Muscle of back (tissue), 3 donors: ENCODE measurements at regions not wholly inside any gene's neighbourhood (a gene's known extent, or its start where the extent isn't known, plus 50 kb on each side); places are given as distances from the start of the nearest gene placed in this dataset.

Experiments used
- DNase-seq, 3 donors: peaks; one replicate each; pipeline versions ENCODE4 v3.0.0 to v3.0.0-alpha.2; 2013

- DNase-seq: peak in 1 of 3 donors; percentile 85
These were observed 282.8 kb downstream of the RPS24 start for GRCh38 chr10:78316451-78316931.

GRCh38 chr10:78318305-78318704 lies 284.6 kb downstream of the RPS24 start:
- no peak for DNase-seq

- no peak for DNase-seq
These were observed 285.7 kb downstream of the RPS24 start for GRCh38 chr10:78319371-78319770.

GRCh38 chr10:78319841-78320240 lies 286.2 kb downstream of the RPS24 start:
- no peak for DNase-seq

- DNase-seq: no peak
These were observed 286.8 kb downstream of the RPS24 start for GRCh38 chr10:78320506-78320905.

GRCh38 chr10:78321000-78321399 lies 287.3 kb downstream of the RPS24 start:
- DNase-seq: no peak

GRCh38 chr10:78321500-78321899 lies 287.8 kb downstream of the RPS24 start:
- no peak for DNase-seq

GRCh38 chr10:78326372-78326771 lies 292.7 kb downstream of the RPS24 start:
- no peak for DNase-seq

GRCh38 chr10:78327778-78328591 lies 294.3 kb downstream of the RPS24 start:
- no peak for DNase-seq

GRCh38 chr10:78328592-78329404 lies 295.1 kb downstream of the RPS24 start:
- no peak for DNase-seq

- DNase-seq: no peak
These were observed 297.2 kb downstream of the RPS24 start for GRCh38 chr10:78330884-78331283.

- peak in 2 of 3 donors; percentile 30 to 52 for DNase-seq
These were observed 297.8 kb downstream of the RPS24 start for GRCh38 chr10:78331391-78331922.

- no peak for DNase-seq
These were observed 298.3 kb downstream of the RPS24 start for GRCh38 chr10:78332012-78332411.

GRCh38 chr10:78332657-78333056 lies 299.0 kb downstream of the RPS24 start:
- DNase-seq: no peak

GRCh38 chr10:78333362-78334143 lies 299.9 kb downstream of the RPS24 start:
- no peak for DNase-seq

- no peak for DNase-seq
These were observed 301.7 kb downstream of the RPS24 start for GRCh38 chr10:78335371-78335690.

GRCh38 chr10:78335691-78336401 lies 302.2 kb downstream of the RPS24 start:
- no peak for DNase-seq

- peak in 1 of 3 donors; percentile 65 for DNase-seq
These were observed 302.7 kb downstream of the RPS24 start for GRCh38 chr10:78336402-78336791.

GRCh38 chr10:78337016-78337415 lies 303.4 kb downstream of the RPS24 start:
- DNase-seq: no peak

GRCh38 chr10:78337646-78338391 lies 304.2 kb downstream of the RPS24 start:
- no peak for DNase-seq

GRCh38 chr10:78338717-78339116 lies 305.1 kb downstream of the RPS24 start:
- DNase-seq: no peak
